B cell (primary cell): ENCODE measurements at regions not wholly inside any gene's neighbourhood (a gene's known extent, or its start where the extent isn't known, plus 50 kb on each side); places are given as distances from the start of the nearest gene placed in this dataset.

Source experiments
- ATAC-seq: fragments of 200-7000 bp; cut with Tn5 transposase; one replicate; pipeline ENCODE4 v1.10.0; 2021; ENCODE audit warnings: low read depth, mild to moderate bottlenecking, moderate number of reproducible peaks, moderate library complexity
- CTCF ChIA-PET: fragments of 350-600 bp; sonication (Branson Sonifier 250); formaldehyde crosslinking; loops from one replicate; lab custom pipeline; 2021; ENCODE audit warnings: antibody characterized with exemption, inconsistent platforms; lab: Charles Lee
- POLR2A ChIA-PET: fragments of 350-600 bp; sonication (Branson Sonifier 250); formaldehyde crosslinking; loops from one replicate; lab custom pipeline; 2021; ENCODE audit warnings: antibody characterized with exemption; lab: Charles Lee
- DNase-seq: peaks from one replicate; pipeline ENCODE4 v3.0.0; 2013
- H2AFZ ChIP-seq: 2 replicates; pipeline ENCODE4 v1.6.1; 2012; ENCODE audit warnings: mild to moderate bottlenecking, low read depth, low read length; ENCODE audit not compliant: insufficient read depth, poor library complexity, severe bottlenecking
- H3K27ac ChIP-seq, 2 donors: 1 replicate in 1 of 2; 2 replicates in 1 of 2; pipeline ENCODE4 v1.5.1; 2012 to 2013; ENCODE audit warnings: low read length in 2 of 2, mild to moderate bottlenecking in 2 of 2, moderate library complexity in 1 of 2
- H3K27me3 ChIP-seq, 4 experiments: fragments of 200-600 bp in 1 of 4; sonication (generic) in 1 of 4; replicated peaks in 1 of 4; 1 replicate in 2 of 4; 2 replicates in 2 of 4; pipeline versions ENCODE4 v1.6.1 to v1.7.0; 2013 to 2016; ENCODE audit warnings: low read length in 3 of 4, mild to moderate bottlenecking in 2 of 4, mixed read lengths in 1 of 4, moderate library complexity in 1 of 4; ENCODE audit not compliant: insufficient read depth in 4 of 4, control insufficient read depth in 3 of 4; ENCODE audit errors: control extremely low read depth in 1 of 4
- H3K36me3 ChIP-seq, 2 experiments: replicated peaks in 1 of 2; 1 replicate in 1 of 2; 2 replicates in 1 of 2; pipeline versions ENCODE4 v1.6.1 to v1.7.1; 2013; ENCODE audit warnings: low read length in 1 of 2; ENCODE audit not compliant: insufficient read depth in 2 of 2, control insufficient read depth in 1 of 2; ENCODE audit errors: control extremely low read depth in 1 of 2, extremely low read depth in 1 of 2
- H3K4me1 ChIP-seq, 2 donors: fragments of 200-600 bp in 1 of 2; sonication (generic) in 1 of 2; 1 replicate in 1 of 2; 2 replicates in 1 of 2; pipeline versions ENCODE4 v1.5.1 to v1.6.1; 2013 to 2017; ENCODE audit warnings: low read length in 2 of 2; ENCODE audit not compliant: control insufficient read depth in 2 of 2, insufficient read depth in 2 of 2
- H3K4me2 ChIP-seq: replicated peaks from 2 replicates; pipeline ENCODE3; 2012; ENCODE audit warnings: mild to moderate bottlenecking, low read depth, low read length; ENCODE audit not compliant: poor library complexity, severe bottlenecking
- H3K4me3 ChIP-seq, 5 experiments: fragments of 200-600 bp in 1 of 5; sonication (generic) in 1 of 5; 1 replicate in 3 of 5; 2 replicates in 2 of 5; pipeline versions ENCODE4 v1.5.1 to v1.7.0; 2011 to 2016; ENCODE audit warnings: low read length in 4 of 5, mild to moderate bottlenecking in 4 of 5, low read depth in 2 of 5, control low read depth in 1 of 5, moderate library complexity in 1 of 5; ENCODE audit not compliant: insufficient read depth in 1 of 5; ENCODE audit errors: control extremely low read depth in 1 of 5, extremely low read depth in 1 of 5
- H3K79me2 ChIP-seq: fragments of 200-600 bp; sonication (generic); one replicate; pipeline ENCODE4 v1.6.0; 2016; ENCODE audit warnings: low read length; ENCODE audit not compliant: control insufficient read depth, insufficient read depth
- H3K9ac ChIP-seq: fragments of 200-600 bp; sonication (generic); 2 replicates; pipeline ENCODE4 v1.6.1; 2017; ENCODE audit warnings: mild to moderate bottlenecking, low read length, moderate library complexity
- H3K9me3 ChIP-seq, 3 donors: one replicate each; pipeline versions ENCODE4 v1.6.1 to v1.7.1; 2013; ENCODE audit warnings: low read length in 2 of 3; ENCODE audit not compliant: control insufficient read depth in 2 of 3, insufficient read depth in 1 of 3; ENCODE audit errors: control extremely low read depth in 1 of 3
- H4K20me1 ChIP-seq: 2 replicates; pipeline ENCODE4 v1.6.0; 2012; ENCODE audit warnings: mild to moderate bottlenecking, low read length; ENCODE audit not compliant: insufficient read depth, control insufficient read depth, poor library complexity, severe bottlenecking
- H3K27ac Mint-ChIP-seq: one replicate; pipeline ENCODE4 v1.8.0; 2021; ENCODE audit warnings: mixed read lengths
- H3K27me3 Mint-ChIP-seq: one replicate; pipeline ENCODE4 v1.8.0; 2021; ENCODE audit warnings: mixed read lengths
- H3K4me1 Mint-ChIP-seq: one replicate; pipeline ENCODE4 v1.8.0; 2021; ENCODE audit warnings: mixed read lengths
- H3K4me3 Mint-ChIP-seq: one replicate; pipeline ENCODE4 v1.8.0; 2021; ENCODE audit warnings: mixed read lengths
- H3K9me3 Mint-ChIP-seq: one replicate; pipeline ENCODE4 v1.8.0; 2022; ENCODE audit warnings: mixed read lengths; ENCODE audit not compliant: insufficient read depth
- EZH2 ChIP-seq: IDR thresholded peaks from 2 replicates; pipeline ENCODE4 v1.6.1; 2012; ENCODE audit warnings: borderline replicate concordance, low read depth, mild to moderate bottlenecking, moderate library complexity, low read length; ENCODE audit not compliant: insufficient read depth, poor library complexity, severe bottlenecking
- WGBS: methylation state at CpG from one replicate; pipeline ENCODE4 v1.1.5; 2013; ENCODE audit warnings: missing lambda C conversion rate; ENCODE audit not compliant: insufficient coverage; 5-methylcytosine and 5-hydroxymethylcytosine counted together
- intact Hi-C: fragments of 100-400 bp; cut with micrococcal nuclease; formaldehyde crosslinking; loops from one replicate; pipeline ENCODE4 v1.10.0; 2022
- TF ChIP-seq, protein P1 (sequence below): fragments of 200-600 bp; IDR thresholded peaks from one replicate; pipeline ENCODE4 v1.8.0; 2022; ENCODE audit warnings: antibody characterized with exemption, mild to moderate bottlenecking

DNA sequence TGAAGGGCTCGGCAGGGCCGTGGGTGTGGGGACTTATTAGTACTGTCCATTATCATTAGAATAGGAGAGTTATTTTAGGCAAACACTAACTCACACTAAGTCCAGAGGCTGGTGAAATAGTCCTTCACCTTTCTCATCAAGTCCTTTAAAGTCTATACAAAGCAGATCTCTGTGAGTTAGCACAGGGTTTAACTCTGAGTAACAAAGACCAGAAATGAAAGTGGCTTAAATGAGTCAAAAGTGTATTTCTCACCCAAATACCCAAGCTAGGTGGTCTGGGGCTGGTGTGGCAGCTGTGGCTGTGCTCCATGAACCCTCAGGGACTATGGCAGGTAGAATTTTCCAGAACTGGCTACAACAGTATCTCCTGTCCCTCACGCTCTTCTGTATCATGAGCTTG, 263.2 kb downstream of the BCOR start:
- ATAC-seq: no peak
- no CpG with 5 or more reads among the region's 3 CpGs for WGBS

DNA sequence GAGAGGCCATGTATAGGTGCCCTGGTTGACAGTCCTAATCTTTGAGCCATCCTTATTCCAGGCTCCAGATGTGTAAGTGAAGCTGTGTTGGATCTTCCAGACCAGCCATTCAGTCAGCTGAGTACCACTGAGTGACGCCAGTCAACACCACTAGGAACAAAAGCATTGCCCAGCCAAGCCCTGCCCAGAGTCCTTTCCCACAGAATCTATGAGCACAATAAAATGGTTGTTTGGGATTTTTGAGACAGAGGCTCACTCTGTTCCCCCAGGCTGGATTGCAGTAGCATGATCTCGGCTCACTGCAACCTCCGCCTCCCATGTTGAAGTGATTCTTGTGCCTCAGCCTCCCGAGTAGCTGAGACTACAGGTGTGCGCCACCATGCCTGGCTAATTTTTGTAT, 262.5 kb downstream of the BCOR start:
- Mint-ChIP-seq H3K27ac (no peak overlapping the region), H3K4me3 (no peak overlapping the region), H3K4me1 (no peaks in the 10 kb centered on the region), H3K27me3 (peaks cover 31% of the 10 kb centered on the region), H3K9me3 (no peaks in the 10 kb centered on the region)
- intact Hi-C loops: no loop called here
- Histone ChIP-seq H3K27me3 (peaks cover 0 to 28% (median 0%) of the 10 kb centered on the region in 4 experiments), H3K4me2 (no peak overlapping the region), H3K9me3 (no peaks in the 10 kb centered on the region), H3K9ac (no peak overlapping the region), H4K20me1 (no peaks in the 10 kb centered on the region), H3K36me3 (no peaks in the 10 kb centered on the region), H2AFZ (no peak overlapping the region), H3K79me2 (no peaks in the 10 kb centered on the region), H3K4me1 (no peaks in the 10 kb centered on the region), H3K4me3 (no peak overlapping the region), H3K27ac (no peak overlapping the region)
- ChIA-PET CTCF (no interaction called here), POLR2A (no interaction called here)
- WGBS: 100% methylated on average over 2 of the region's 5 CpGs
- DNase-seq (no peak), ATAC-seq (no peak)
- TF ChIP-seq, protein P1, sequence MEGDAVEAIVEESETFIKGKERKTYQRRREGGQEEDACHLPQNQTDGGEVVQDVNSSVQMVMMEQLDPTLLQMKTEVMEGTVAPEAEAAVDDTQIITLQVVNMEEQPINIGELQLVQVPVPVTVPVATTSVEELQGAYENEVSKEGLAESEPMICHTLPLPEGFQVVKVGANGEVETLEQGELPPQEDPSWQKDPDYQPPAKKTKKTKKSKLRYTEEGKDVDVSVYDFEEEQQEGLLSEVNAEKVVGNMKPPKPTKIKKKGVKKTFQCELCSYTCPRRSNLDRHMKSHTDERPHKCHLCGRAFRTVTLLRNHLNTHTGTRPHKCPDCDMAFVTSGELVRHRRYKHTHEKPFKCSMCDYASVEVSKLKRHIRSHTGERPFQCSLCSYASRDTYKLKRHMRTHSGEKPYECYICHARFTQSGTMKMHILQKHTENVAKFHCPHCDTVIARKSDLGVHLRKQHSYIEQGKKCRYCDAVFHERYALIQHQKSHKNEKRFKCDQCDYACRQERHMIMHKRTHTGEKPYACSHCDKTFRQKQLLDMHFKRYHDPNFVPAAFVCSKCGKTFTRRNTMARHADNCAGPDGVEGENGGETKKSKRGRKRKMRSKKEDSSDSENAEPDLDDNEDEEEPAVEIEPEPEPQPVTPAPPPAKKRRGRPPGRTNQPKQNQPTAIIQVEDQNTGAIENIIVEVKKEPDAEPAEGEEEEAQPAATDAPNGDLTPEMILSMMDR: no peak
- no peak for TF ChIP-seq EZH2

More for the DNA sequence above, 263.2 kb downstream of the BCOR start:
- no peak overlapping the region for H3K4me3 Mint-ChIP-seq
- Histone ChIP-seq H3K9ac (no peak overlapping the region), H3K27me3 (peaks cover 0 to 35% (median 0%) of the 10 kb centered on the region in 4 experiments), H3K4me3 (no peak overlapping the region), H3K36me3 (no peaks in the 10 kb centered on the region), H3K9me3 (no peaks in the 10 kb centered on the region), H3K27ac (no peak overlapping the region), H3K79me2 (no peaks in the 10 kb centered on the region), H3K4me2 (no peak overlapping the region), H3K4me1 (no peaks in the 10 kb centered on the region), H4K20me1 (no peaks in the 10 kb centered on the region), H2AFZ (no peak overlapping the region)
- intact Hi-C loops: no loop called here
- no peak overlapping the region for H3K27ac Mint-ChIP-seq
- no peaks in the 10 kb centered on the region for H3K4me1 Mint-ChIP-seq
- no peak for TF ChIP-seq EZH2
- TF ChIP-seq, protein P1: no peak
- H3K9me3 Mint-ChIP-seq: no peaks in the 10 kb centered on the region
- ChIA-PET POLR2A (no interaction called here), CTCF (no interaction called here)
- no peak for DNase-seq
- peaks cover 35% of the 10 kb centered on the region for H3K27me3 Mint-ChIP-seq
